Stimulated activated CD8-positive, alpha-beta memory T cell treated with anti-CD3 and anti-CD28 coated beads, Interleukin-7, amount 100 ng/mL, for 4 hours (primary cell): ENCODE measurements at regions not wholly inside any gene's neighbourhood (a gene's known extent, or its start where the extent isn't known, plus 50 kb on each side); places are given as distances from the start of the nearest gene placed in this dataset.

ENCODE experiments used
- DNase-seq, 2 donors: peaks; one replicate each; pipeline ENCODE4 v3.0.0-alpha.2; 2020; ENCODE audit warnings: low read depth in 2 of 2

- no peak for DNase-seq
These were observed 746.9 kb downstream of the EFNB2 start for GRCh38 chr13:105788530-105788929.

GRCh38 chr13:105787632-105788031 lies 747.8 kb downstream of the EFNB2 start:
- no peak for DNase-seq

- no peak for DNase-seq
These were observed 750.0 kb downstream of the EFNB2 start for GRCh38 chr13:105785436-105785835.

- no peak for DNase-seq
These were observed 752.2 kb downstream of the EFNB2 start for GRCh38 chr13:105783261-105783660.

- DNase-seq: no peak
These were observed 757.3 kb downstream of the EFNB2 start for GRCh38 chr13:105778196-105778595.

- no peak for DNase-seq
These were observed 760.6 kb downstream of the EFNB2 start for GRCh38 chr13:105774739-105775460.

- DNase-seq: no peak
These were observed 761.5 kb downstream of the EFNB2 start for GRCh38 chr13:105773863-105774538.

GRCh38 chr13:105773241-105773640 lies 762.2 kb downstream of the EFNB2 start:
- no peak for DNase-seq

GRCh38 chr13:105764486-105764885 lies 771.0 kb downstream of the EFNB2 start:
- no peak for DNase-seq

- no peak for DNase-seq
These were observed 771.6 kb downstream of the EFNB2 start for GRCh38 chr13:105763851-105764250.

- no peak for DNase-seq
These were observed 773.4 kb downstream of the EFNB2 start for GRCh38 chr13:105762096-105762495.

GRCh38 chr13:105758918-105759860 lies 776.3 kb downstream of the EFNB2 start:
- no peak for DNase-seq

- DNase-seq: no peak
These were observed 794.7 kb downstream of the EFNB2 start for GRCh38 chr13:105740739-105741138.

GRCh38 chr13:105737688-105738087 lies 797.8 kb downstream of the EFNB2 start:
- no peak for DNase-seq

- DNase-seq: no peak
These were observed 800.2 kb downstream of the EFNB2 start for GRCh38 chr13:105735281-105735680.

- DNase-seq: no peak
These were observed 802.5 kb downstream of the EFNB2 start for GRCh38 chr13:105732806-105733529.

GRCh38 chr13:105725887-105726286 lies 809.6 kb downstream of the EFNB2 start:
- no peak for DNase-seq

GRCh38 chr13:105721016-105721415 lies 814.4 kb downstream of the EFNB2 start:
- DNase-seq: no peak

- no peak for DNase-seq
These were observed 815.6 kb downstream of the EFNB2 start for GRCh38 chr13:105719859-105720258.

- no peak for DNase-seq
These were observed 826.3 kb downstream of the EFNB2 start for GRCh38 chr13:105709181-105709580.

GRCh38 chr13:105703843-105704242 lies 831.6 kb downstream of the EFNB2 start:
- DNase-seq: no peak

- DNase-seq: no peak
These were observed 833.0 kb downstream of the EFNB2 start for GRCh38 chr13:105702441-105702840.
